HG02981 (cell line): ENCODE measurements at regions not wholly inside any gene's neighbourhood (a gene's known extent, or its start where the extent isn't known, plus 50 kb on each side); places are given as distances from the start of the nearest gene placed in this dataset.

Source experiments
- ATAC-seq: cut with Tn5 transposase; IDR thresholded peaks from one replicate; pipeline ENCODE4 v1.9.1; 2021; ENCODE audit warnings: mild to moderate bottlenecking, moderate library complexity; ENCODE audit not compliant: unreplicated experiment

GRCh38 chr9:75830303-75830702 is 60.2 kb upstream of the PCSK5 start:
- no peak for ATAC-seq

DNA sequence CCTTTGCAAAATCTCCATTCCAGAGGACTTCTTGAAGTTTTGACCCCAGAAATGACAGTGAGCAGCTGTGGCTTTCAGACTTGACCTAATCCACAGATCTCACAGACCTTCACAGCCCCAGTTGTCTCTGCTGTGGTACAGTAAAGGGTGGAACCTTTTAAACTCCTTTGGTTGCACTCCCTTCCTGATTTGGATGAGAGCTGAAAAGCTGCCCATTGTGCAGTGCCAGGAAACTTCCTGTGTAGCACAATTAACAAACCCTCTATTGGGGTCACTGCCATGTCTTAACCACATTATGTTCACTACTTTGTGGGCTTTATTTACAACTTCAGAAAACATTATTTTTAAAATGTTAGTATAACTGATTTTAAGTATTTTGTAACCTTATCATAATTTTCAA is 56.7 kb upstream of the PCSK5 start:
- ATAC-seq, result no peak

- ATAC-seq, result no peak
Measured at GRCh38 chr9:75834878-75835277, 55.6 kb upstream of the PCSK5 start.
